ENCODE measurements at regions not wholly inside any gene's neighbourhood (a gene's known extent, or its start where the extent isn't known, plus 50 kb on each side); places are given as distances from the start of the nearest gene placed in this dataset.
A peak's percentile ranks its signal among the peaks of the same experiment; 100 is the strongest.
"Not testable (repeated sequence)": the region's sequence is repeated elsewhere in the genome, so short reads cannot be mapped to it uniquely, and the experiment has no call there.

- DNase-seq (ENCODE audit: low spot score), result peak; percentile 0
These were observed 69.2 kb upstream of the GRID2 start for GRCh38 chr4:92234393-92235176.

GRCh38 chr4:92235731-92236130 is 68.0 kb upstream of the GRID2 start:
- DNase-seq (ENCODE audit: low spot score), result no peak

- DNase-seq (ENCODE audit: low spot score), result no peak
These were observed 66.9 kb upstream of the GRID2 start for GRCh38 chr4:92236877-92237276.

- DNase-seq (ENCODE audit: low spot score), result no peak
These were observed 66.2 kb upstream of the GRID2 start for GRCh38 chr4:92237559-92237958.

- DNase-seq (ENCODE audit: low spot score), result no peak
These were observed 62.7 kb upstream of the GRID2 start for GRCh38 chr4:92241094-92241493.

GRCh38 chr4:92246384-92246783 is 57.4 kb upstream of the GRID2 start:
- DNase-seq (ENCODE audit: low spot score), result no peak

GRCh38 chr4:92249541-92249940 is 54.2 kb upstream of the GRID2 start:
- no peak for DNase-seq (ENCODE audit: low spot score)

- no peak for DNase-seq (ENCODE audit: low spot score)
These were observed 52.1 kb upstream of the GRID2 start for GRCh38 chr4:92251711-92252110.

- DNase-seq (ENCODE audit: low spot score), result not testable (repeated sequence)
These were observed 51.4 kb upstream of the GRID2 start for GRCh38 chr4:92252358-92252757.

- DNase-seq (ENCODE audit: low spot score), result no peak
These were observed 50.9 kb upstream of the GRID2 start for GRCh38 chr4:92252846-92253245.

GRCh38 chr4:92253550-92253949 is 50.2 kb upstream of the GRID2 start:
- DNase-seq (ENCODE audit: low spot score), result no peak
